ENCODE measurements at regions not wholly inside any gene's neighbourhood (a gene's known extent, or its start where the extent isn't known, plus 50 kb on each side); places are given as distances from the start of the nearest gene placed in this dataset.
A peak's percentile ranks its signal among the peaks of the same experiment; 100 is the strongest.

GRCh38 chr6:960356-960755, 267.4 kb upstream of the EXOC2 start:
- H3K9me3 ChIP-seq (ENCODE audit: control insufficient read depth in 1 of 2, insufficient read depth in 1 of 2, low read depth in 1 of 2, low read length in 2 of 2): no peaks in the 10 kb centered on the region
- CTCF ChIA-PET: no interaction called here

GRCh38 chr6:958488-958887, 265.5 kb upstream of the EXOC2 start:
- POLR2A ChIA-PET: no interaction called here
- ATAC-seq: peak; percentile 25; the same call in 1 of the 2 replicates

More at GRCh38 chr6:960356-960755, 267.4 kb upstream of the EXOC2 start:
- 0 out of 4 replicates have a peak, but pooled peaks cover 0 to 3% of the 10 kb centered on the region in 2 experiments for H3K4me1 ChIP-seq (ENCODE audit: control insufficient read depth in 1 of 2, insufficient read depth in 2 of 2, low read length in 2 of 2)
- BruUV-seq (replicated peaks): no TSS peak
- H4K20me1 ChIP-seq (ENCODE audit: insufficient read depth): no peaks in the 10 kb centered on the region
- TF ChIP-seq CEBPB (IDR thresholded peaks at IDR 0.05; ENCODE audit: low read depth) (no peak), CBX3 (IDR thresholded peaks at IDR 0.05; ENCODE audit: low read depth) (no peak), POLR2A (IDR thresholded peaks at IDR 0.05; ENCODE audit: borderline replicate concordance, extremely low read depth, insufficient read depth, insufficient read length) (no peak), ZNF274 (IDR thresholded peaks at IDR 0.05; ENCODE audit: low read depth, low read length) (no peak), ZFX (IDR thresholded peaks at IDR 0.05) (no peak)
- H3K27ac ChIP-seq (ENCODE audit: low read depth, low read length): no peak overlapping the region
- no peaks in the 10 kb centered on the region for H3K9me2 ChIP-seq (ENCODE audit: insufficient read depth)
- ChIA-PET POLR2A (no interaction called here), RAD21 (ENCODE audit: low non-redundant PET in 1 of 2, low total read pairs in 2 of 2, uncharacterized antibody in 2 of 2, unreplicated experiment in 2 of 2) (no interaction called here)
- peaks cover 4% of the 10 kb centered on the region; the same call in 1 of the 2 replicates for H3K27me3 ChIP-seq (ENCODE audit: insufficient read depth, low read length)
- H3K4me2 ChIP-seq (ENCODE audit: low read length): no peak overlapping the region
- no peak overlapping the region for H3K4me3 ChIP-seq (replicated peaks in 1 of 2; ENCODE audit: low read depth in 1 of 2, low read length in 2 of 2)
- no peak for DNase-seq (ENCODE audit: low read depth, low spot score)
- no peaks in the 10 kb centered on the region for H3K79me2 ChIP-seq (ENCODE audit: insufficient read depth, low read length)
- intact Hi-C loops (cut with micrococcal nuclease): no loop called here
- H3K9ac ChIP-seq (ENCODE audit: low read length): no peak overlapping the region
- H2AFZ ChIP-seq (ENCODE audit: low read depth, low read length, poor library complexity, severe bottlenecking): no peak overlapping the region
- no peaks in the 10 kb centered on the region for H3K36me3 ChIP-seq (ENCODE audit: control insufficient read depth in 1 of 2, insufficient read depth in 2 of 2, low read length in 2 of 2)
- ATAC-seq: no peak

More at GRCh38 chr6:958488-958887, 265.5 kb upstream of the EXOC2 start:
- no peak overlapping the region for H3K9ac ChIP-seq (ENCODE audit: low read length)
- H3K9me3 ChIP-seq (ENCODE audit: control insufficient read depth in 1 of 2, insufficient read depth in 1 of 2, low read depth in 1 of 2, low read length in 2 of 2): no peaks in the 10 kb centered on the region
- H3K4me1 ChIP-seq (ENCODE audit: control insufficient read depth in 1 of 2, insufficient read depth in 2 of 2, low read length in 2 of 2): 0 out of 4 replicates have a peak, but pooled peaks cover 0 to 3% of the 10 kb centered on the region in 2 experiments
- H3K27me3 ChIP-seq (ENCODE audit: insufficient read depth, low read length): 0 out of 2 replicates have a peak, but pooled peaks cover 6% of the 10 kb centered on the region
- H3K4me2 ChIP-seq (ENCODE audit: low read length): no peak overlapping the region
- BruUV-seq (replicated peaks): no TSS peak
- RAD21 ChIA-PET (ENCODE audit: low non-redundant PET in 1 of 2, low total read pairs in 2 of 2, uncharacterized antibody in 2 of 2, unreplicated experiment in 2 of 2): no interaction called here
- DNase-seq (ENCODE audit: low read depth, low spot score): no peak
- no peaks in the 10 kb centered on the region for H4K20me1 ChIP-seq (ENCODE audit: insufficient read depth)
- H3K79me2 ChIP-seq (ENCODE audit: insufficient read depth, low read length): no peaks in the 10 kb centered on the region
- intact Hi-C loops (cut with micrococcal nuclease): no loop called here
- no peaks in the 10 kb centered on the region for H3K9me2 ChIP-seq (ENCODE audit: insufficient read depth)
- TF ChIP-seq EGR1 (IDR thresholded peaks at IDR 0.05; ENCODE audit: low read depth) (no peak), JUND (IDR thresholded peaks at IDR 0.05) (no peak), ELF1 (IDR thresholded peaks at IDR 0.05; ENCODE audit: borderline replicate concordance, low read depth) (no peak), YY1 (IDR thresholded peaks at IDR 0.05; ENCODE audit: extremely low read depth, insufficient replicate concordance, low read depth, low read length) (no peak), EZH2 (IDR thresholded peaks at IDR 0.05) (no peak), REST (IDR thresholded peaks at IDR 0.05; ENCODE audit: low read depth) (no peak), ZNF274 (IDR thresholded peaks at IDR 0.05; ENCODE audit: low read depth, low read length) (no peak), SP1 (IDR thresholded peaks at IDR 0.05; ENCODE audit: low read depth) (no peak), RAD21 (IDR thresholded peaks at IDR 0.05; ENCODE audit: low read depth) (no peak)
- H3K36me3 ChIP-seq (ENCODE audit: control insufficient read depth in 1 of 2, insufficient read depth in 2 of 2, low read length in 2 of 2): no peaks in the 10 kb centered on the region
- no peak overlapping the region for H3K4me3 ChIP-seq (replicated peaks in 1 of 2; ENCODE audit: low read depth in 1 of 2, low read length in 2 of 2)
- no peak overlapping the region for H2AFZ ChIP-seq (ENCODE audit: low read depth, low read length, poor library complexity, severe bottlenecking)
- H3K27ac ChIP-seq (ENCODE audit: low read depth, low read length): no peak overlapping the region
- CTCF ChIA-PET: no interaction called here
